Skeletal muscle tissue (tissue), 3 donors: ENCODE measurements at regions not wholly inside any gene's neighbourhood (a gene's known extent, or its start where the extent isn't known, plus 50 kb on each side); places are given as distances from the start of the nearest gene placed in this dataset.
"Not testable (repeated sequence)": the region's sequence is repeated elsewhere in the genome, so short reads cannot be mapped to it uniquely, and the experiment has no call there.

Experiments
- H3K27ac ChIP-seq: one replicate; pipeline ENCODE4 v1.7.0; 2013; ENCODE audit warnings: mild to moderate bottlenecking, low read depth, low read length, inconsistent platforms
- H3K27me3 ChIP-seq, 3 donors: one replicate each; pipeline ENCODE4 v1.7.0; 2013; ENCODE audit warnings: low read length in 3 of 3; ENCODE audit not compliant: control insufficient read depth in 3 of 3, insufficient read depth in 3 of 3
- H3K36me3 ChIP-seq, 3 donors: one replicate each; pipeline ENCODE4 v1.7.0; 2013; ENCODE audit warnings: low read length in 3 of 3; ENCODE audit not compliant: control insufficient read depth in 3 of 3, insufficient read depth in 3 of 3
- H3K4me1 ChIP-seq, 3 donors: one replicate each; pipeline ENCODE4 v1.7.0; 2013; ENCODE audit warnings: low read length in 3 of 3, mild to moderate bottlenecking in 3 of 3; ENCODE audit not compliant: control insufficient read depth in 3 of 3, insufficient read depth in 3 of 3
- H3K4me3 ChIP-seq, 3 donors: one replicate each; pipeline ENCODE4 v1.7.0; 2013; ENCODE audit warnings: low read length in 3 of 3
- H3K9ac ChIP-seq, 3 donors: one replicate each; pipeline ENCODE4 v1.7.0; 2013; ENCODE audit warnings: low read length in 3 of 3, mild to moderate bottlenecking in 3 of 3, moderate library complexity in 2 of 3, low read depth in 1 of 3
- H3K9me3 ChIP-seq, 3 donors: one replicate each; pipeline ENCODE4 v1.7.0; 2013; ENCODE audit warnings: low read length in 3 of 3; ENCODE audit not compliant: control insufficient read depth in 3 of 3
- donor health status: Osteomylitis.

- no peaks in the 10 kb centered on the region for H3K4me1 ChIP-seq
- no peak overlapping the region for H3K27ac ChIP-seq
- no peaks in the 10 kb centered on the region for H3K27me3 ChIP-seq
- H3K9ac ChIP-seq: no peak overlapping the region
- peaks cover 0 to 5% (median 0%) of the 10 kb centered on the region in 3 donors for H3K9me3 ChIP-seq
- no peaks in the 10 kb centered on the region for H3K36me3 ChIP-seq
- no peak overlapping the region for H3K4me3 ChIP-seq
Measured at GRCh38 chr12:68984796-68985573, 52.0 kb upstream of the CPM start.

GRCh38 chr12:68997526-68997925 lies 64.6 kb upstream of the CPM start:
- H3K27me3 ChIP-seq, H3K9ac ChIP-seq, H3K27ac ChIP-seq, H3K4me3 ChIP-seq, H3K9me3 ChIP-seq, H3K36me3 ChIP-seq, H3K4me1 ChIP-seq: not testable (repeated sequence)

- Histone ChIP-seq H3K9ac (no peak overlapping the region), H3K27ac (no peak overlapping the region), H3K4me3 (no peak overlapping the region), H3K36me3 (no peaks in the 10 kb centered on the region), H3K27me3 (no peaks in the 10 kb centered on the region), H3K4me1 (no peaks in the 10 kb centered on the region), H3K9me3 (no peaks in the 10 kb centered on the region)
Measured at GRCh38 chr12:68998041-68998440, 65.1 kb upstream of the CPM start.

GRCh38 chr12:69000074-69000473 lies 67.1 kb upstream of the CPM start:
- no peak overlapping the region for H3K4me3 ChIP-seq

GRCh38 chr12:69000540-69001243 lies 67.7 kb upstream of the CPM start:
- H3K36me3 ChIP-seq: no peaks in the 10 kb centered on the region
- H3K4me3 ChIP-seq: no peak overlapping the region
- no peaks in the 10 kb centered on the region for H3K4me1 ChIP-seq
- H3K9me3 ChIP-seq: no peaks in the 10 kb centered on the region
- H3K9ac ChIP-seq: no peak overlapping the region
- H3K27ac ChIP-seq: no peak overlapping the region
- H3K27me3 ChIP-seq: no peaks in the 10 kb centered on the region

More at GRCh38 chr12:69000074-69000473, 67.1 kb upstream of the CPM start:
- Histone ChIP-seq H3K27me3 (no peaks in the 10 kb centered on the region), H3K9ac (no peak overlapping the region), H3K36me3 (no peaks in the 10 kb centered on the region), H3K4me1 (no peaks in the 10 kb centered on the region), H3K27ac (no peak overlapping the region), H3K9me3 (no peaks in the 10 kb centered on the region)

GRCh38 chr12:69001251-69001650 lies 68.3 kb upstream of the CPM start:
- Histone ChIP-seq H3K9me3 (no peaks in the 10 kb centered on the region), H3K27ac (no peak overlapping the region), H3K27me3 (no peaks in the 10 kb centered on the region), H3K4me3 (no peak overlapping the region), H3K4me1 (no peaks in the 10 kb centered on the region), H3K9ac (no peak overlapping the region), H3K36me3 (no peaks in the 10 kb centered on the region)

GRCh38 chr12:69002969-69003368 lies 70.0 kb upstream of the CPM start:
- H3K9ac ChIP-seq: no peak overlapping the region
- H3K36me3 ChIP-seq: no peaks in the 10 kb centered on the region
- no peak overlapping the region for H3K27ac ChIP-seq
- no peaks in the 10 kb centered on the region for H3K9me3 ChIP-seq
- no peaks in the 10 kb centered on the region for H3K27me3 ChIP-seq
- no peak overlapping the region for H3K4me3 ChIP-seq
- no peaks in the 10 kb centered on the region for H3K4me1 ChIP-seq

GRCh38 chr12:69003991-69004390 lies 71.0 kb upstream of the CPM start:
- Histone ChIP-seq H3K36me3 (no peaks in the 10 kb centered on the region), H3K4me3 (no peak overlapping the region), H3K27me3 (no peaks in the 10 kb centered on the region), H3K4me1 (no peaks in the 10 kb centered on the region), H3K27ac (no peak overlapping the region), H3K9ac (no peak overlapping the region), H3K9me3 (no peaks in the 10 kb centered on the region)

- no peaks in the 10 kb centered on the region for H3K9me3 ChIP-seq
- no peak overlapping the region for H3K4me3 ChIP-seq
- no peak overlapping the region for H3K27ac ChIP-seq
- no peaks in the 10 kb centered on the region for H3K4me1 ChIP-seq
- H3K27me3 ChIP-seq: no peaks in the 10 kb centered on the region
- H3K36me3 ChIP-seq: no peaks in the 10 kb centered on the region
- no peak overlapping the region for H3K9ac ChIP-seq
Measured at GRCh38 chr12:69007101-69007854, 74.3 kb upstream of the CPM start.

- H3K27me3 ChIP-seq: no peaks in the 10 kb centered on the region
- H3K9ac ChIP-seq: no peak overlapping the region
- no peak overlapping the region for H3K27ac ChIP-seq
- H3K4me1 ChIP-seq: no peaks in the 10 kb centered on the region
- H3K36me3 ChIP-seq: no peaks in the 10 kb centered on the region
- H3K4me3 ChIP-seq: no peak overlapping the region
- H3K9me3 ChIP-seq: no peaks in the 10 kb centered on the region
Measured at GRCh38 chr12:69007855-69008351, 74.9 kb upstream of the CPM start.
